DOHH2 (cell line): ENCODE measurements at regions not wholly inside any gene's neighbourhood (a gene's known extent, or its start where the extent isn't known, plus 50 kb on each side); places are given as distances from the start of the nearest gene placed in this dataset.

Experiments
- EZH2phosphoT487 ChIP-seq: fragments of 200-600 bp; sonication (generic); IDR thresholded peaks from 2 replicates; pipeline ENCODE4 v1.6.1; 2017; ENCODE audit warnings: borderline replicate concordance, mild to moderate bottlenecking, antibody characterized with exemption, low read length, moderate library complexity, mixed read lengths
- TF ChIP-seq, protein P1 (sequence below): fragments of 200-600 bp; sonication (generic); IDR thresholded peaks from one replicate; pipeline ENCODE4 v1.5.1; 2014; ENCODE audit warnings: antibody characterized with exemption, mild to moderate bottlenecking, low read depth, low read length; ENCODE audit not compliant: poor library complexity, severe bottlenecking

DNA sequence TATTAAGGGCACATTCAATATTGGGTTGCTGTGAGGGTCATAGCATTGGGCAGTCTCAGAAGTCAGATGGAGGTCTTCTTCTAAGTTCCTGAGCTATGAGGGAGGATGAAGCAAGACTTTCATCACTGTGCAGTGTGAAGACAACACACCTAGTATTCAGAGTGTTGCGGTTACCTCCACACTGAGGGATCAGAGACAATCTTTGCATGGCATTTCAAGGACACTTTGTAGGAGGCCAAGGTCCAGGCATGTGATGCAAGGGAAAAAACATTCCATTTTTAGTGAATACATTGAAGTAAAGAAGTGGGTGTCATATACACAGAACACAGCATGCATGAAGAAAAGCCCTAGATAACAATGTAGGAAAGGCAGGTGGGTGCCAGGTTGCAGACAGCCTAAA is 481.2 kb upstream of the DIPK2B start:
- TF ChIP-seq, protein P1, sequence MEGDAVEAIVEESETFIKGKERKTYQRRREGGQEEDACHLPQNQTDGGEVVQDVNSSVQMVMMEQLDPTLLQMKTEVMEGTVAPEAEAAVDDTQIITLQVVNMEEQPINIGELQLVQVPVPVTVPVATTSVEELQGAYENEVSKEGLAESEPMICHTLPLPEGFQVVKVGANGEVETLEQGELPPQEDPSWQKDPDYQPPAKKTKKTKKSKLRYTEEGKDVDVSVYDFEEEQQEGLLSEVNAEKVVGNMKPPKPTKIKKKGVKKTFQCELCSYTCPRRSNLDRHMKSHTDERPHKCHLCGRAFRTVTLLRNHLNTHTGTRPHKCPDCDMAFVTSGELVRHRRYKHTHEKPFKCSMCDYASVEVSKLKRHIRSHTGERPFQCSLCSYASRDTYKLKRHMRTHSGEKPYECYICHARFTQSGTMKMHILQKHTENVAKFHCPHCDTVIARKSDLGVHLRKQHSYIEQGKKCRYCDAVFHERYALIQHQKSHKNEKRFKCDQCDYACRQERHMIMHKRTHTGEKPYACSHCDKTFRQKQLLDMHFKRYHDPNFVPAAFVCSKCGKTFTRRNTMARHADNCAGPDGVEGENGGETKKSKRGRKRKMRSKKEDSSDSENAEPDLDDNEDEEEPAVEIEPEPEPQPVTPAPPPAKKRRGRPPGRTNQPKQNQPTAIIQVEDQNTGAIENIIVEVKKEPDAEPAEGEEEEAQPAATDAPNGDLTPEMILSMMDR: no peak
- TF ChIP-seq EZH2phosphoT487: no peak
